ENCODE measurements at regions not wholly inside any gene's neighbourhood (a gene's known extent, or its start where the extent isn't known, plus 50 kb on each side); places are given as distances from the start of the nearest gene placed in this dataset.

- TF ChIP-seq EZH2 (IDR thresholded peaks at IDR 0.05; ENCODE audit: insufficient read depth, poor library complexity, severe bottlenecking) = no peak
- TF ChIP-seq EZH2phosphoT487 (IDR thresholded peaks at IDR 0.05; ENCODE audit: insufficient read depth, low read depth) = no peak
Measured at GRCh38 chr2:12935222-12935621, 218.5 kb downstream of the TRIB2 start.

Data from GM23248 (cell line).